HFFc6 (cell line): ENCODE measurements at regions not wholly inside any gene's neighbourhood (a gene's known extent, or its start where the extent isn't known, plus 50 kb on each side); places are given as distances from the start of the nearest gene placed in this dataset.

Experiments used
- DNase-seq: peaks from one replicate; pipeline ENCODE4 v3.0.0-alpha.2; 2018
- H3K27ac Mint-ChIP-seq: 2 replicates; pipeline ENCODE4 v1.8.0; 2020; ENCODE audit warnings: mild to moderate bottlenecking, mixed read lengths
- H3K27me3 Mint-ChIP-seq: 2 replicates; pipeline ENCODE4 v1.8.0; 2021; ENCODE audit warnings: mild to moderate bottlenecking, moderate library complexity, mixed read lengths; ENCODE audit not compliant: insufficient read depth
- H3K36me3 Mint-ChIP-seq: 2 replicates; pipeline ENCODE4 v1.8.0; 2021; ENCODE audit warnings: low read depth, mixed read lengths
- H3K4me1 Mint-ChIP-seq: 2 replicates; pipeline ENCODE4 v1.8.0; 2020; ENCODE audit warnings: low read depth, mixed read lengths
- H3K4me3 Mint-ChIP-seq: 2 replicates; pipeline ENCODE4 v1.8.0; 2020; ENCODE audit warnings: mild to moderate bottlenecking, moderate library complexity, mixed read lengths
- H3K9me3 Mint-ChIP-seq: 2 replicates; pipeline ENCODE4 v1.8.0; 2020; ENCODE audit warnings: mild to moderate bottlenecking, mixed read lengths
- CTCF ChIP-seq: fragments of 200-600 bp; sonication (generic); IDR thresholded peaks from 2 replicates; pipeline ENCODE4 v1.5.0; 2021; ENCODE audit warnings: antibody characterized with exemption, mild to moderate bottlenecking

DNA sequence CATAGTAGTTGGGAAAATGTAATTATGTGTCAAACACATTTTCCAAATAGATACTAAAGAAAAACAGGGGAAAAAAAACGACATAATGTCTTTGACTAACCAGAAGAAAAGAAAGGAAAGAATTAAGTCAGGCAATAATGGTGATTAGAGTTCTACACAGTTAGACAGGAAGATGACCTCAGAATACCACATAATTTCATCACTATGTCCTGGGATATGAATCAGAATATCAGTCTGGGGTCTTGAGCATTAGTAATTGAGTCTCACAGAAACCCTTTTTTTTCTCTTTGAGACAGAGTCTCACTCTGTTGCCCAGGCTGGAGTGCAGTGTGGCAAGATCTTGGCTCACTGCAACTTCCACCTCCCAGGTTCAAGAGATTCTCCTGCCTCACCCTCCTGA lies 503.4 kb downstream of the SLITRK1 start:
- no peaks in the 10 kb centered on the region for H3K9me3 Mint-ChIP-seq
- H3K27me3 Mint-ChIP-seq, result no peaks in the 10 kb centered on the region
- TF ChIP-seq CTCF, result no peak
- H3K27ac Mint-ChIP-seq, result no peak overlapping the region
- H3K36me3 Mint-ChIP-seq, result no peaks in the 10 kb centered on the region
- no peak for DNase-seq
- peaks cover 26% of the 10 kb centered on the region for H3K4me1 Mint-ChIP-seq
- no peak overlapping the region for H3K4me3 Mint-ChIP-seq

- Mint-ChIP-seq H3K4me3 (no peak overlapping the region), H3K36me3 (peaks cover 6% of the 10 kb centered on the region), H3K4me1 (peaks cover 33% of the 10 kb centered on the region), H3K27ac (no peak overlapping the region), H3K27me3 (no peaks in the 10 kb centered on the region), H3K9me3 (no peaks in the 10 kb centered on the region)
- TF ChIP-seq CTCF, result no peak
- no peak for DNase-seq
Measured at GRCh38 chr13:83377491-83377890, 504.8 kb downstream of the SLITRK1 start.

DNA sequence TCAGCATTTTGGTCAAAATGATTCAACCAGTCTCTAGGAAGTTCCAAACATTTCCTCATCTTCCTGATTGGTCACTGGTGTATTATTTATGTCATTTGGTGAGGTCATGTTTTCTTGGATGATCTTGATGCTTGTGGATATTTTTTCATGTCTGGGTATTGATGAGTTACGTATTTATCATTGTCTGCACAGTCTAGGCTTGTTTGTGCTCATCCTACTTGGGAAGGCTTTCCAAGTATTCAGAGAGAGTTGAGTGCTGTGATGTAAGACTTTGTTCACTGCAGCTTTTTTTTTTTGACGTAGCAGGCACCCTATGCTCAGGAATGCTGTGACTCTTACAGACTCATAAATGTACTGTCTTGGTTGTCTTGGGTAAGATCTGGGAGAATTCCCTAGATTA lies 509.5 kb downstream of the SLITRK1 start:
- Mint-ChIP-seq H3K4me1 (peaks cover 22% of the 10 kb centered on the region), H3K27me3 (no peaks in the 10 kb centered on the region), H3K27ac (no peak overlapping the region), H3K9me3 (peaks cover 4% of the 10 kb centered on the region; the same call in 1 of the 2 replicates), H3K36me3 (peaks cover 9% of the 10 kb centered on the region), H3K4me3 (no peak overlapping the region)
- no peak for TF ChIP-seq CTCF
- DNase-seq, result no peak

GRCh38 chr13:83365723-83366122 lies 516.6 kb downstream of the SLITRK1 start:
- DNase-seq, result no peak
- no peaks in the 10 kb centered on the region for H3K9me3 Mint-ChIP-seq
- H3K36me3 Mint-ChIP-seq, result no peaks in the 10 kb centered on the region; the same call in 1 of the 2 replicates
- H3K27me3 Mint-ChIP-seq, result no peaks in the 10 kb centered on the region; the same call in 1 of the 2 replicates
- no peak overlapping the region for H3K4me3 Mint-ChIP-seq
- no peak for TF ChIP-seq CTCF
- no peak overlapping the region for H3K27ac Mint-ChIP-seq
- no peaks in the 10 kb centered on the region for H3K4me1 Mint-ChIP-seq

GRCh38 chr13:83355041-83355440 lies 527.2 kb downstream of the SLITRK1 start:
- no peaks in the 10 kb centered on the region for H3K9me3 Mint-ChIP-seq
- H3K36me3 Mint-ChIP-seq, result no peaks in the 10 kb centered on the region
- peaks cover 23% of the 10 kb centered on the region for H3K4me1 Mint-ChIP-seq
- no peak overlapping the region for H3K27ac Mint-ChIP-seq
- TF ChIP-seq CTCF, result no peak
- no peak for DNase-seq
- no peaks in the 10 kb centered on the region for H3K27me3 Mint-ChIP-seq
- no peak overlapping the region for H3K4me3 Mint-ChIP-seq

DNA sequence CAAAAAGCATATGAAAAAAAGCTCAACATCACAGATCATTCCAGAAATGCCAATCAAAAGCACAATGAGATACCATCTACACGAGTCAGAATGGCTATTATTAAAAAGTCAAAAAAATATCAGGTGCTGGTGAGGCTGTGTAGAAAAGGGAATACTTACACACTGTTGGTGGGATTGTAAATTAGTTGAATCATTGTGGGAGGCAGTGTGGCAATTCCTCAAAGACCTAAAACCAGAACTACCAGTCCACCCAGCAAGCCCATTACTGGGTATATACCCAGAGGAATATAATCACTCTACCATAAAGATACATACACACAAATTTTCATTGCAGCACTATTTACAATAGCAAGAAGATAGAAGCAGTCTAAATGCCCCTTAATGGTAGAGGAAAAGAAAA lies 529.9 kb downstream of the SLITRK1 start:
- no peaks in the 10 kb centered on the region for H3K36me3 Mint-ChIP-seq
- no peaks in the 10 kb centered on the region for H3K9me3 Mint-ChIP-seq
- no peak for DNase-seq
- no peaks in the 10 kb centered on the region for H3K27me3 Mint-ChIP-seq
- peaks cover 23% of the 10 kb centered on the region for H3K4me1 Mint-ChIP-seq
- H3K27ac Mint-ChIP-seq, result no peak overlapping the region
- no peak for TF ChIP-seq CTCF
- H3K4me3 Mint-ChIP-seq, result no peak overlapping the region
